ENCODE measurements at regions not wholly inside any gene's neighbourhood (a gene's known extent, or its start where the extent isn't known, plus 50 kb on each side); places are given as distances from the start of the nearest gene placed in this dataset.

DNA sequence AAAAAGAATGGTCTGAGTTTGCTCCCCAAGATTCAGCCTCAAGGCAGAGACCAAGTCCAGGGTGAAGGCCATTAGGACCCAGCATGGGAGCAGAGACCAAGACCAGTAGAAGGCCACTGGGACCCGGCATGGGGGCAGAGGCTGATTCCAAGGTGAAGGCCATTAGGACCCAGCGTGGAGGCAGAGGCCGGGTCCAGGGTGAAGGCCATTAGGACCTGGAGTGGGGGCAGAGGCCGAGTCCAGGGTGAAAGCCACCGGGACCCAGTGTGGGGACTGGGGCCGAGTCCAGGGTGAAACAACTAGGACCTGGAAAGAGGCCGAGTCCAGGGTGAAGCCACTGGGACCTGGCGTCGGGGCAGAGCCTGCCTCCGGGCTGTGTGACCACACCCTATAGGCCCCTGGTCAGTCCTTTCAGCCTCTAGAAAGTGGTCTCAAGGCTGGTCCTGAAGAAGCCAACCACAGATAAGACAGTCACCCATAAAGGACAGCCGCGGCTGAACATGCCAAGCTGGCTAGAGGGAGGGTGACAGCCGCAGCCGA lies 113.8 kb upstream of the SALL3 start:
- Histone ChIP-seq H3K36me3 (ENCODE audit: low read depth) (no peaks in the 10 kb centered on the region), H3K4me1 (ENCODE audit: low read depth) (no peaks in the 10 kb centered on the region), H3K4me3 (no peak overlapping the region), H3K9me3 (no peaks in the 10 kb centered on the region)
- intact Hi-C loops (cut with DNase I, micrococcal nuclease), result no loop called here
- DNase-seq (no peak), ATAC-seq (no peak)
- no peak for TF ChIP-seq CTCF (IDR thresholded peaks at IDR 0.05)

DNA sequence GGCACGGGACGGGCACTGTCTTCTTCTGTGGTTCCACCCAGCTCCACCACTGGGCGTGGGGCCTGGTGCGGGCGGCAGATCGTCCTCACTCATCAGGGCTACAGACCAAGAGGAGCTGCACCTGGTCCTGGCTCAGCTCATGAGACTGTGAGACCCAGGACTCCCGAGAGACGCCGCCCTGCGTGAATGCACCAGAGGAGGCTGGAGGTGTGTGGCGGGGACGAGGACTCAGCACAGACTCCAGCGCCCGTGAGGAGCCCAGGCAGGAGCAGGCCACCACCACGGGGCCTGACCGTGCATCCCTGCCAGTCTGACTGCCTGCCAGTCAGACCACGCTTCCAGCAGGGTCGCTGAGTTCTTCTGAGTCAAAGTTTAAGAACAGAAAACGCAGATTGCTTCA lies 112.5 kb upstream of the SALL3 start:
- intact Hi-C loops (cut with DNase I, micrococcal nuclease), result no loop called here
- Histone ChIP-seq H3K36me3 (ENCODE audit: low read depth) (no peaks in the 10 kb centered on the region), H3K9me3 (no peaks in the 10 kb centered on the region), H3K4me1 (ENCODE audit: low read depth) (no peaks in the 10 kb centered on the region), H3K4me3 (no peak overlapping the region)
- ATAC-seq (no peak), DNase-seq (no peak)
- no peak for TF ChIP-seq CTCF (IDR thresholded peaks at IDR 0.05)

GRCh38 chr18:78868330-78869316 lies 111.0 kb upstream of the SALL3 start:
- H3K36me3 ChIP-seq (ENCODE audit: low read depth), result no peaks in the 10 kb centered on the region
- no peak for TF ChIP-seq CTCF (IDR thresholded peaks at IDR 0.05)
- no peak overlapping the region for H3K4me3 ChIP-seq
- H3K9me3 ChIP-seq, result no peaks in the 10 kb centered on the region
- ATAC-seq (no peak), DNase-seq (no peak)
- no peaks in the 10 kb centered on the region for H3K4me1 ChIP-seq (ENCODE audit: low read depth)
- intact Hi-C loops (cut with DNase I, micrococcal nuclease), result no loop called here

DNA sequence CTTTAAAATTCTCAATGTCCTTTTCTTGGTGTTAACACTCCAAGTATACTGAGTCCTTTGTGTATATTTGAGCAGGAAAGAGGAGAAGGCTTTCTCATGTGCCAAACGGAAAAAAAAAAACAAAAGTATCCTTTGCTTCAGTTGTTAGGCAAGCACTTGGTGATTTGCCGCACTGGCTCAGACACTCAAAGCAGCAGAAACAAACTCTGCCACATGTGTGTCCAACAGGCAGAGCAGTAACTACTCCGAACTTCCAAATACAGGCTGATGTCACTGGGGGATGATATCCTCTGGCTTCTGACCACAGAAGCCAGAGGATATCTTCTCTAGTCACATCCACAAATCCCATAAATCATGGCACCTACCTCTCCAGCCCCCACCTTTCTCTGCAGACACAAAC lies 108.0 kb upstream of the SALL3 start:
- TF ChIP-seq CTCF (IDR thresholded peaks at IDR 0.05), result no peak
- no peak for ATAC-seq
- no peaks in the 10 kb centered on the region for H3K9me3 ChIP-seq
- intact Hi-C loops (cut with DNase I, micrococcal nuclease), result no loop called here
- no peak overlapping the region for H3K4me3 ChIP-seq
- DNase-seq, result no peak
- no peaks in the 10 kb centered on the region for H3K4me1 ChIP-seq (ENCODE audit: low read depth)
- H3K36me3 ChIP-seq (ENCODE audit: low read depth), result no peaks in the 10 kb centered on the region

DNA sequence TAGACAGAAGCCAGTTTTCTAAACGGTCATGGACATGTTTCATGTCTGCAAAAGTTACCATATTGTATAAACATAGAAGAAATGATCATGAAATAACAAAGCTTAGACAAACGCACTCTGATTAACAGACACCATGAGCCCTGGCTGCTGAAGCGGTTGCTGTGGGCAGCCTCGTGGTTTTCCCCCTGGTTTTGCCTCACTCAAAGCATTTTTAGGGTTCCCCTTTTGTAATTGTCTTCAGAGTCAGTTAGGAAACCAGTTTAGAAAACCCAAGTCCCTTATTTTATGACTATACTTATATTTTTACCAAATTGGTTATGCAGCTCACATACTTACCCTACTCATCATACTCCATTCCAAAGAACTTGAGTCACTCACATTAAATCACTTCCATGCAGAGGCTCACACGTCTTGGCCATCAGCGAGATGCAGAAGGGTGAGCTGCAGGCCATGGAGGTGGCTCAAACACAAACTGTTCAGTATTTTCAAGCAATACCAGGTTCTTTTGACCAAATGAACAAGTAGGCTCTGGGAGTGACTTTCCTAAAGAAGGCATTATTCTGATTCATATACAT lies 105.6 kb upstream of the SALL3 start:
- intact Hi-C loops (cut with DNase I, micrococcal nuclease), result no loop called here
- Histone ChIP-seq H3K9me3 (no peaks in the 10 kb centered on the region), H3K4me1 (ENCODE audit: low read depth) (no peaks in the 10 kb centered on the region), H3K4me3 (no peak overlapping the region), H3K36me3 (ENCODE audit: low read depth) (no peaks in the 10 kb centered on the region)
- TF ChIP-seq CTCF (IDR thresholded peaks at IDR 0.05), result no peak
- ATAC-seq, result no peak
- no peak for DNase-seq
